GM19043 (cell line): ENCODE measurements at regions not wholly inside any gene's neighbourhood (a gene's known extent, or its start where the extent isn't known, plus 50 kb on each side); places are given as distances from the start of the nearest gene placed in this dataset.

Experiments
- ATAC-seq: cut with Tn5 transposase; IDR thresholded peaks from one replicate; pipeline ENCODE4 v1.9.1; 2021; ENCODE audit warnings: low read depth; ENCODE audit not compliant: unreplicated experiment

GRCh38 chr21:25080661-25081060 is 526.6 kb downstream of the MRPL39 start:
- ATAC-seq: no peak

- ATAC-seq: no peak
Measured at GRCh38 chr21:25080141-25080540, 527.1 kb downstream of the MRPL39 start.

DNA sequence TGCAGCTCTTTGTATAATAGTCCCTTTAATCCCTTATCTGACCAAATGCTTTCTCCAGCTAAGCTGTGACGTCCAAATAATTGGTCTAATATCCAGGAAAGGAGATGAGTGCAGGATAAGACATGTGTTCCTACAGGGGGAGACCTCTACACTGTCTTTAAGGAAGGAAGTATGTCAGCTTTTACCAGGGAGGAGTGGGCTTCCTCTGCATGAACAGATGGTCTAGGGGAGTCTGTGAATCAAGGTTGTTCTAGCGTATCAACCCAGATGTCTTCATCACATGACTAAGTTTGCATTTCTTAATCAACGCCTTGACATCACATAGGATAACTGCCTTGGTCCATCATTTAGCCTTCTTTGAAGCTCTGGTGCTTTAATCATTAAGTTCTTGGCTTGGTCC is 528.2 kb downstream of the MRPL39 start:
- ATAC-seq: no peak

- ATAC-seq: no peak
Measured at GRCh38 chr21:25062061-25062460, 545.2 kb downstream of the MRPL39 start.

- ATAC-seq: no peak
Measured at GRCh38 chr21:25054689-25055088, 552.6 kb downstream of the MRPL39 start.

- ATAC-seq: peak; percentile 80
Measured at GRCh38 chr21:25039461-25040380, 567.6 kb downstream of the MRPL39 start.

- no peak for ATAC-seq
Measured at GRCh38 chr21:25036775-25037174, 570.5 kb downstream of the MRPL39 start.

- no peak for ATAC-seq
Measured at GRCh38 chr21:25031750-25032149, 575.5 kb downstream of the MRPL39 start.

DNA sequence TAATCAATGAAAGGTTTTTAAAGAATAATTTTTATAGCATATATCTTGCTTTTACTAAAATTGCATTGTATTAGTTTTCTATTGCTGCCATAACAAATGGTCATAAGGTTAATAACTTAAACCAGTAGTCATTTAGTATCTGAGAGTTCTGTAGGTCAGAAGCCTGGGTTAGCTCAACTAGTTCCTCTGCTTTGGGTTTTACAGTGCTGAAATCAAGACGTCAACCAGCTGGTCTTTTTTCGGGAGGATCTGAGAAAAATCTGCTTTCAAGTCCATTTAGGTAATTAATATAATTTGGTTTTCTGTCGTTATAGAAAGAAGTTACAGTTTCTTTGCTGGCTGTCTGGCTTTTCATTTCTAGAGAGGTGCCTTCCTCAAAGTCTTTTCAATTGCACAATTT is 577.7 kb downstream of the MRPL39 start:
- ATAC-seq: no peak

DNA sequence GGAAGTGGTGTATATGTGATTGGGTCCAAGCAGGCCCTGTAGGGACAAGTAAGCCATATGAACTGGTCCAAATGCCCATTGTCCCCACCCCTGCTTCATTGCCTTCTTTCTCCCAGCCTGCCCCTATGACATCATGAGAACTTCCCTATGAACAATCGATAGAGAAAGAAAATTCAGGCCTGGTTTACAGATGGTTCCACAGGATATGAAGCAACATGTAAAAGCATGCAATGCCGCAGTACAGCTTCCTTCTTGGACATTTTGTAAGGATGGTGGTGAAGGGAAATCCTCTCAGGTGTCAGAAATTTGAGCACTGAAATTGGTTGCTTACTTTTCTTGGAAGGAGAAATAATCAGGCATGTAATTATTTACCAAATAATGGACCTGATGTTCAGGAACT is 581.7 kb downstream of the MRPL39 start:
- no peak for ATAC-seq

- no peak for ATAC-seq
Measured at GRCh38 chr21:25024639-25025038, 582.6 kb downstream of the MRPL39 start.

DNA sequence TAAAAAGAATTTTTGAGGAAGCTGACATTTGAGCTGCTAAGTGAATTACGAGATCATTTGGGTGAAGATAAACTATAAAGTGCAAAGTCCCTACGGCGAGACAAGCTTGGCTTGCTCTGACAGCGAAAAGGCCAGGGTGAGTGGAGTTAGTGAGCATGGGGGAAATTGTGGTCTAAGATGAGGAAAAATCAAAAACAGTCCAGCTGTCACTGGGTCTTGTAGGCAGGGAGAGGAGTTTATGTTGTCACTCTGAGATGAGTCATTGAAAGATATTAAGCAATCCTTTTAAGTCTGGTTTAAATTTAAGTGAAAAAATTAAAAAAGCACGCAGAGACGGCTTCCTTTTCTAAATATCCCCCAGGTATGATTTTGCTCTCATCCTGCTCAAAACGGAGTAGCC is 601.9 kb downstream of the MRPL39 start:
- ATAC-seq: no peak

GRCh38 chr21:25002676-25003075 is 604.6 kb downstream of the MRPL39 start:
- no peak for ATAC-seq

- ATAC-seq: no peak
Measured at GRCh38 chr21:24995216-24995615, 612.1 kb downstream of the MRPL39 start.

DNA sequence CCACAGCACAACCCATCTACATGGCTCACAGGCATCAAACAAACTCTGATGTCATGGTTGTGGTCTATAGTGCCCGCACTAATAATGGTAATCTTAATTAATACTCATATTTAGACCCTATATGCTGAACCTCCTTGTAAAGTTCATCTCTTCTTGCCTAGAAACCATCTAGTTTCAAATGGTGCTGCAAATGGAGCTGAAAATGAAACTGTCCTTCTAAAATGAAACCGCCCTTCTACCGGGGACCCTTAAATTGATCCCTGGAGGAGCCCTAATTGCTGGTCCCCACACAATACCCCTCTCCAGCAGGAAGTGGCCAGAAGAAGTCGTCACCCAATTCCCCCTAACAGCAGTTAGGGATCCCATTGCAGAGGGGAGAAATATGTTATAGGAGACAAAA is 612.6 kb downstream of the MRPL39 start:
- no peak for ATAC-seq

DNA sequence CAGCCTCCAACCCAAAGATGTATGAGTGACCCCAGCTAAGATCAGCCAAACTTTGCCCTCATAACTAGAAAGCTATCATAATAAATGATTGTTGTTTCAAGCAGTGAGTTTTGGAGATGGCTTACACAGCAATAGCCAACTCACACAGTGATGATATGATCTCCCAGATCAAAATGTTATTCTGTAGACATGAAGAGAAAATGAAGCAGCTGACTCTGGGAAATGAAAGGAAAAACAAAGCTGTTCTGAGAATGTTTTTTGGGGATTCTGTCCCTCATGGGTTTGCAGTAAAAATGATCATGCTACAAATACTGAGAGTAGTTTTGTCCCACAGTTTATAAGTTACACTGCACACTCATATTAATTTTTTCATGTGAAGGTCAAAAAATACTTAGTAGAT is 617.8 kb downstream of the MRPL39 start:
- ATAC-seq: no peak

DNA sequence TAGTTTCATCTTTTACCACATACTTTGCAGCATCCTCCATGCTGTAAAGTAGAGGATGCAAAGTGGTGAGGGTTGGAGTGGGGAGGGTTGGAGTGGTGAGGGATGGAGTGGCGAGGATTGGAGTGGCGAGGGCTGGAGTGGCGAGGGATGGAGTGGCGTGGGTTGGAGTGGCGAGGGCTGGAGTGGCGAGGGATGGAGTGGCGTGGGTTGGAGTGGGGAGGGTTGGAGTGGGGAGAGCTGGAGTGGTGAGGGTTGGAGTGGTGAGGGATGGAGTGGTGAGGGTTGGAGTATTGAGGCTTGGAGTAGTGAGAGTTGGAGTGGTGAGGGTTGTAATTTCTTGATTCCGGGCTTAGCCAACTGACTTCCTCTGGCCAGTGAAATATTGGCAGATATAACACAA is 618.3 kb downstream of the MRPL39 start:
- no peak for ATAC-seq

DNA sequence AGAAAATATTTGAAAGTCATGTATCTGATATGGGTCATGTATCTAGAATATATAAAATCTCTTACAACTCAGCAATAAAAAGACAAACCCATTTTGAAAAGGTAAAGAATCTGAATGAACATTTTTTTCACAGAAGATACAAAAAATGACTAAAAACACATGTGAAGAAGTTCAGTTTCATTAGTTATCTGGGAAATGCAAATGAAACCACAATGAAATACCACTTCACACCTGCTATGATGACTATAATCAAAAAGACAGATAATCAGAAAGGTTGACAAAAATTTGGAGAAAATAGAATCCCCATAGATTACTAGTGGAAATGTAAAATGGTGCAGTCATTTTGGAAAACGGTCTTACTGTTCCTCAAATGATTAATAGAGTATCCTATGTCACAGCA is 631.0 kb downstream of the MRPL39 start:
- no peak for ATAC-seq

DNA sequence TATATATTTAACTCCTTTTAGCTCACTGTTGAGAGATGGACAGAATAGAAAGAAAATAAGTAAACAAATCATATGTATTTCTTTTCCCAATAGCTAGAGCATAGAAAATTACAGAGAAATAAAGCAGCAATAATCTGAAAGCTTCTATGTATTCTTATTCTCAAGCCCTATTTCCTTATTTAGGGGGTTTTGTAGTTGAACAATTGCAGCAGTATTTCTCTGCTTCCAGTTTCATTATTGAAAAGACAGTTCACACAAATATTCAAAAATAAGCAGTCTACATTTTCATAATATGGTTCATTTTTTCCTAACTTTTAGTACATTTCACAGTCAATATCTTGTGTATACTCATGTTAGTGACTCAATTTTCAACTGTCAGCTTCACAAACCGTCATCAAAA is 638.2 kb downstream of the MRPL39 start:
- ATAC-seq: no peak

DNA sequence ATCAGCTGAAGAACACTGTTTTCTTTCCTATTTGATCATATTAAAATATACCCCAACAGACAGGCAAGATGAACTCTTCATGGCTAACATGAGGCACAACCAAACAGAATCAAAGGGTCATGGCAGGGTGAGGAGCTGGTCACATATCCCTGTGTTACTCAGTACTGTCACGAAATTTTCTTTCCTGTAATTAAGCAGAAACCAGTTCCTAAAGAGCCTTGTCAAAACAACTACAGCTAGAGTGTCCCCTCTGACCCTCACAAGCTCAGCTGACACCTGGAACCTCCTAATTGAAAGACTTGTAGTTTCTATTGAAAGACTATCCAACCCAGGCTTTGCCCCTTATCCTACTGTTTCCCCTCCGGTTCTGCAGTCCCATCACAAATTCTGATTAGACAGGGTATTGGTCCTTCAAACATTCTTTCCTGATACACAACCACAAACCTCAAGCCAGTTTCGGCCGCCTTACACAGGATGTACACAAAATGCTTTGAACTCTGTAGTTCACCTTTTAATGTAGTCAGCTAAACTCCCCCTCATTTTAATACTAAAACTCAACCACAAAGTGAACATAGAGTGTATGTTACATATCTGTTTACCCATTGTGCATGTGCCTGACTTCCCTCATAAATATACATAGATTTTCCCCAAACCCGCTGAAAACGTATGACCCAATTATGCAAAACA is 651.9 kb downstream of the MRPL39 start:
- peak; percentile 91 for ATAC-seq

DNA sequence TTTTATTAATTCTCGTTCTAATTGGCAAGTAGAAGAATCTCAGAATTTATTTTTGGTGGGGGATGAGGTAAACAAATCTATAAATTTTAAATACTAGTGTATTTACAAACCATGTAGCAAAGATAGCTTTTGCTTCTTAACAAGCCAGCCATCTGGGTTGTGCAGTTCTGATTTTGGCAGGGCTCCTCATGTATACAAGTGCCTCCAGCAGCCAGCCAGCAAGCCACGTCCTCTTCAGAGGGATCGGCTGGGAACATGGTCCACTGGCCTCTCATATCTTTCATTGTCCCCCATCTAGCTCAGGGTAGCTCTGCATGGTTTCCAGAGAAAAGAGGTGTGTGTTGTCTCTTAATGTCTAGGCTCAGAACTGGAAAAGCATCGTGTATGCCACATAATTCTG is 659.1 kb downstream of the MRPL39 start:
- ATAC-seq: no peak

GRCh38 chr21:24945910-24946309 is 661.4 kb downstream of the MRPL39 start:
- no peak for ATAC-seq
